Left ventricle myocardium inferior (tissue), 1 donor: ENCODE measurements at regions not wholly inside any gene's neighbourhood (a gene's known extent, or its start where the extent isn't known, plus 50 kb on each side); places are given as distances from the start of the nearest gene placed in this dataset.

ENCODE experiments used
- DNase-seq: peaks from one replicate; pipeline ENCODE4 v3.0.0-alpha.2; 2020
- H3K27ac ChIP-seq: fragments of 200-600 bp; replicated peaks from 2 replicates; pipeline ENCODE4 v1.8.0; 2021
- H3K27me3 ChIP-seq: fragments of 200-600 bp; 2 replicates; pipeline ENCODE4 v1.8.0; 2021; ENCODE audit warnings: low read depth
- H3K36me3 ChIP-seq: fragments of 200-600 bp; 2 replicates; pipeline ENCODE4 v1.8.0; 2021
- H3K4me1 ChIP-seq: fragments of 200-600 bp; 2 replicates; pipeline ENCODE4 v1.8.0; 2021
- H3K4me3 ChIP-seq: fragments of 200-600 bp; 2 replicates; pipeline ENCODE4 v1.8.0; 2021; ENCODE audit warnings: mild to moderate bottlenecking, moderate library complexity
- H3K9me3 ChIP-seq: fragments of 200-600 bp; replicated peaks from 2 replicates; pipeline ENCODE4 v1.8.0; 2021
- CTCF ChIP-seq: fragments of 200-600 bp; IDR thresholded peaks from 2 replicates; pipeline ENCODE4 v1.8.0; 2021; ENCODE audit warnings: antibody characterized with exemption, mild to moderate bottlenecking, borderline replicate concordance
- intact Hi-C: fragments of 100-400 bp; cut with micrococcal nuclease; formaldehyde crosslinking; loops from one replicate; pipeline ENCODE4 v1.11.0; 2022
- donor health status: DM: no; HTN: yes; CAD: no; lungs with severe emphysema.

GRCh38 chr3:59472541-59472940 lies 422.7 kb upstream of the CFAP20DC start:
- no peak for TF ChIP-seq CTCF
- H3K4me1 ChIP-seq: no peaks in the 10 kb centered on the region

GRCh38 chr3:59469948-59470723 lies 420.3 kb upstream of the CFAP20DC start:
- peaks cover 7% of the 10 kb centered on the region for H3K9me3 ChIP-seq
- no peak overlapping the region for H3K27ac ChIP-seq
- H3K36me3 ChIP-seq: no peaks in the 10 kb centered on the region
- H3K4me3 ChIP-seq: no peak overlapping the region
- intact Hi-C loops: no loop called here
- no peaks in the 10 kb centered on the region for H3K27me3 ChIP-seq
- no peak for TF ChIP-seq CTCF
- no peak for DNase-seq
- H3K4me1 ChIP-seq: no peaks in the 10 kb centered on the region

More at GRCh38 chr3:59472541-59472940, 422.7 kb upstream of the CFAP20DC start:
- Histone ChIP-seq H3K9me3 (peaks cover 7% of the 10 kb centered on the region), H3K4me3 (no peak overlapping the region), H3K36me3 (no peaks in the 10 kb centered on the region), H3K27me3 (no peaks in the 10 kb centered on the region), H3K27ac (no peak overlapping the region)
- no peak for DNase-seq
- intact Hi-C loops: no loop called here

GRCh38 chr3:59467476-59467875 lies 417.7 kb upstream of the CFAP20DC start:
- Histone ChIP-seq H3K36me3 (no peaks in the 10 kb centered on the region), H3K4me1 (no peaks in the 10 kb centered on the region), H3K27ac (no peak overlapping the region), H3K27me3 (no peaks in the 10 kb centered on the region), H3K4me3 (no peak overlapping the region), H3K9me3 (peaks cover 7% of the 10 kb centered on the region)
- TF ChIP-seq CTCF: no peak
- intact Hi-C loops: no loop called here
- DNase-seq: no peak

- no peak for DNase-seq
- no peaks in the 10 kb centered on the region for H3K9me3 ChIP-seq
- TF ChIP-seq CTCF: no peak
- no peaks in the 10 kb centered on the region for H3K36me3 ChIP-seq
- H3K4me1 ChIP-seq: no peaks in the 10 kb centered on the region
- intact Hi-C loops: no loop called here
- no peak overlapping the region for H3K27ac ChIP-seq
- H3K4me3 ChIP-seq: no peak overlapping the region
- H3K27me3 ChIP-seq: no peaks in the 10 kb centered on the region
Observed at GRCh38 chr3:59464187-59464586, 414.4 kb upstream of the CFAP20DC start.

GRCh38 chr3:59463253-59463652 lies 413.4 kb upstream of the CFAP20DC start:
- H3K9me3 ChIP-seq: no peaks in the 10 kb centered on the region
- no peak overlapping the region for H3K27ac ChIP-seq
- intact Hi-C loops: no loop called here
- H3K36me3 ChIP-seq: no peaks in the 10 kb centered on the region
- DNase-seq: no peak
- H3K4me1 ChIP-seq: no peaks in the 10 kb centered on the region
- no peaks in the 10 kb centered on the region for H3K27me3 ChIP-seq
- no peak for TF ChIP-seq CTCF
- H3K4me3 ChIP-seq: no peak overlapping the region
